ENCODE measurements at regions not wholly inside any gene's neighbourhood (a gene's known extent, or its start where the extent isn't known, plus 50 kb on each side); places are given as distances from the start of the nearest gene placed in this dataset.

DNA sequence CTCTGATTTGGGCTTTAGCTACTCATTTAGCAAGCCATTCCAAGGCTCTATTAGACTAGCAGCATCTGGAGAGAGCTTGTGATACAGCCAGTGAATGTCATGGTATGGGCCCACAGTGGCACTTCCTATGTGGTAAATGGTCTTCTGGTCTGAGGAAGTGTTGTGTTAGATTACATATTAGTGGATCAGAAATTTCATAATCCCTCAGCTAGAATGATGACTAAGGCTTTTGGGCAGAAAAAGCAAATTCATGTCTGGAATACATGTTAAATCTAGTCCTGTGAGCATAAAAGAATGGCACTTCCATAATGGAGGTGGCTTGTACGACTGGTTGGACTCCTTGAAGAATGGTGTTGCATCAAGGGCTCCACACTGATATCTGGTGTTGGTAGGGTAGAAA, 436.8 kb upstream of the CWC22 start:
- peak; percentile 83 to 87 for DNase-seq

GRCh38 chr2:180442860-180443644, 436.0 kb upstream of the CWC22 start:
- peak in 1 of 2 experiments; percentile 14 for DNase-seq

DNA sequence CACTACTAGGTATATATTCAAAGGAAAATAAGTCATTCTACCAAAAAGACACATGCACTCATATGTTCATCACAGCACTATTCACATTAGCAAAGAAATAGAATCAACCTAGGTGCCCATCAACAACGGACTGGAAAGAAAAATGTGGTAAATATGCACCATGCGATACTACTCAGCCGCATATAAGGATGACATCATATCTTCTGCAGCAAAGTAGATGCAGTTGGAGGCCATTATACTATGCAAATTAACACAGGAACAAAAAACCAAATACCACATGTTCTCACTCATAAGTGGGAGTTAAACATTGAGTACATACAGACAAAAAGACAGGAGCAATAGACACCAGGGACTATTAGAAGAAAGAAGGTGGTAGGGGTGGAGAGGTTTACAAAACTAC, 412.1 kb upstream of the CWC22 start:
- no peak for DNase-seq

DNA sequence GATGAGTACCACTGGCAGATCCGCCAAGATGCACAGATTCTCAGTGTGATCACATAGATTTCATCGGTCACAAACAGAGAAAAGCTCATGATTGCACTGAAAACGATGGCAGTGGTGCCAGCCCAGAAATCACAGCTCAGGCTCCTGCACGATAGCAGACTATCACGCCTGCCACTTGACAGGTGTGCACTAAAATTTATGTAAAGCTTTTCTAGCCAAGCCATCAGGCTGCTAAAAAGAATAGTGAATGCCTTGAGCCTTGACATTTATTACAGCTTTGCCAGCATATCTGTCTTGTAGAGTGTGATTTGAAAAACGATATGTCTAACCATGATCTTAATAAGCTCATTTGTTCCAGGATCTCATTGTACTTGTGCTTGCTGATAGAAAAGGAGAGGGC, 409.5 kb upstream of the CWC22 start:
- DNase-seq, result no peak

- DNase-seq, result no peak
Observed at GRCh38 chr2:180413336-180413735, 406.2 kb upstream of the CWC22 start.

DNA sequence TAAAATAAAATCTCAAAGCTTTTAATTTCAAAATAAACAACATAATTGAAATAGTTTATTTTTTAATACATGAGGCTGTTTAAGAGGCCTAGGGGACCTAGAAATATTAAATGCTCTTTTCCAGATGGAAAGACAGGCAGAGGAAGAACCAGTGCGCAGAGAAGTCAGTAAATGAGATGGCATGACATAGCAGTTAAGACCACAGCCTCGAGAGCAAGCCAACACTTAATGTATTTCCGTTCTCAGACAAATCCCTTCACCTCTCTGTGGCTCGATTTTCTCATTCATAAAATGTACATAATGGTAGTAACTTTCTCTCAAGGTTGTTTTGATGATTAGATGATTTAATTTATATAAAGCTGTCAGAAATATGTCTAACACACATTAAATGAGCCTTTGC, 405.1 kb upstream of the CWC22 start:
- no peak for DNase-seq

DNA sequence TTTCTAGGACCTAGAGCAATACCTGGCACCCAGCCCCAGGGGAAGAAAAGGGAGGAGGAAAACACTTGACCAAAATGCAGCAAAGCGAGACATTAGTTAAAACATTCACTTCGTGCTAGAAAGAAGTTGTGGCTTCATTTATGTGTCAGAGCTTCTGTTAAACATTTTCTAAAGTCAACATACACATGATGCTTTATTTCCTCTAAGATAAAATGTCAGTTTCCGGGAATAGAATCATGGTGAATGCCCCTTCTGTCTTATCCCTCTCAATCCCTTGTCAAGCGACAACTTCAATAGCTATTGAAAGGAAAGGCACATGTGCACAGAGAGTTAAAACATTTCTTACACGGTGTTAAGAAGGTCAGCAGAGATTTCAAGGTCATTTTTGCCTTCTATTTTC, 404.6 kb upstream of the CWC22 start:
- no peak for DNase-seq

GRCh38 chr2:180406687-180407086, 399.6 kb upstream of the CWC22 start:
- no peak for DNase-seq

DNA sequence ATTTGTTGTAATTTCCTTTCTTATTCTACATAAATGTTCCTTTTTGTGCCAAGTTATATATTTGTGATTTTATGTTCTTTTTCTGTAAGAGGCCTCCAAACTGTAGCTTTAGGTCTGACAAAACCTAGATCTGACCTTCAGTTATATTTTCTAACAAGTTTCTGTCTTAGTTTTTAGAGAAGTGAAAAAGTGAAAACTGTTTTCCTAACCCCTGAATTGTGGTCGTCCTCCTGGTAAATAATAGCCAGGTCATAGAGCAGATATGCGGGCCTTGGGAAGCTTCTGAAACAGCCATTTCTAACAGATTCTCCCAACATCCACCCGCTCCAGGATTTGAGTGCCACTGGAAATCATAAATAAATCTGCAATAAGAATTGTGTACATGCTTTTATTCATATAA, 398.4 kb upstream of the CWC22 start:
- DNase-seq, result no peak

DNA sequence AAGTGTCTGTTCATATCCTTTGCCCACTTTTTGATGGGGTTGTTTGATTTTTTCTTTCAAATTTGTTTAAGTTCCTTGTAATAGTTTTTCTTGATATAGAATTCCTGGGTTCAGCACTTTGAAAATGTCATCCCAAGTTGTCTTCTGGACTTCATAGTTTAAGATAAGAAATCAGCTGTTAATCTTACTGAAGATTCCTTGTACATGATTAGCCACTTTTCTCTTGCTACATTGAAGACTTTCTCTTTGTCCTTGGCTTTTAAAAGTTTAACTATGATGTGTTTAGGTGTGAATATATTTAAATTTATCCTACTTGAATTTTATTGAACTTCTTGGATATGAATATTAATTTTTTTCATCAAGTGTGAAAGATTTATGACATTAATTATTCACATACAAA, 387.2 kb upstream of the CWC22 start:
- no peak for DNase-seq

- no peak for DNase-seq
Observed at GRCh38 chr2:180385601-180386201, 378.6 kb upstream of the CWC22 start.

DNA sequence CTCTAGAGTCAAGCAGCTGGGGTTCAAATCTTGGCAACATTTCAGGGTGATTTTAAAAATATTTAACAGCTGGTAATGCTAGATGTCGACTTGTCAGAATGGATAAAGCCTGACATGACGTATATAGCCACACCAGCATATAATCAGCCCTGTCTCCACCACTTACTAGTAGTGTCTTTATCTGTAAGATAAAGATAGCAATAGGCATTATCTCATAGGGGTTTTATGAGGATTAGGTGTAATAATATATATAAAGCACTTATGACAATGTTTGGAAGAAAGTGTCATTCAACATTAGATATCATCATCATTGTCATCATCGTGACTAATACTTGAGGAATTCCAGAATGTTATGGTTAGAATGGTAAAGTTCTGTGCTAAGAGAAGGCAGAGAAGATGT, 369.0 kb upstream of the CWC22 start:
- DNase-seq, result no peak

DNA sequence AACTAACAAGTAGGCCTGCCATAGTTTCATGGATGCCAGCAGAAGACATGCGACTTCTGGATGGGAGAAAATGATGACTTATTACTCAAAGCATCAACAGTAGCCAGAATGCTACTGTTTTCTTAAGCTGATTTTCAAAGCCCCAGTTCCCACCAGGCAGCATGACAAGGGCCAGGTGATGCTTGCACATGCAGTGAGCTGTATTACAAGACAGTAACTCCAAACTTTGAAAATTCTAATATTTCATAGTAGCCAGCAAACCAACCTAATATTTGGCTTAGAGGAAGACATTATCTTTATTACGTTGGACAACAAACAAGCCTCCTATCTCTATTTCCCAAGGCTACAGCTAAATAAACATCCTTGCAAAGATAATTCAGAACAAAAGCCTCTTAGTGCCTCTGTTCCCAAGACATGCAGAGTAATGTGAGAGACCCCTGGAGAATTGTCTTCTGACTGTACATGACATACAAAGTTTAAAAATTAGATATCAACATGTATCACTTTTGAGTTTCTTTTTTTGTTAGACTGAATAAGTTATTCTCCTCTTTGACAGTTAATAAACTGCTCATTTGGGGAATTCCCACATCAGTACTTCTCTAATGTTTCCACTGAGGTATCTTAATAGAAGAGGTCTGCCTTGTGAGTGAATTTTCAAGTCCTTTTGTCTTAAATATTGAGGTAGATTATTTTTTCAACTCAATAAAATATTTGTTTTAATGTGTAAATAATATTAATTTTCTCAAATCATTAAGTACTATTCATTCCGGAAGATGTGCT, 367.6 kb upstream of the CWC22 start:
- DNase-seq, result no peak

- DNase-seq, result no peak
Observed at GRCh38 chr2:180370511-180371205, 363.6 kb upstream of the CWC22 start.

- no peak for DNase-seq
Observed at GRCh38 chr2:180368881-180369280, 361.8 kb upstream of the CWC22 start.

DNA sequence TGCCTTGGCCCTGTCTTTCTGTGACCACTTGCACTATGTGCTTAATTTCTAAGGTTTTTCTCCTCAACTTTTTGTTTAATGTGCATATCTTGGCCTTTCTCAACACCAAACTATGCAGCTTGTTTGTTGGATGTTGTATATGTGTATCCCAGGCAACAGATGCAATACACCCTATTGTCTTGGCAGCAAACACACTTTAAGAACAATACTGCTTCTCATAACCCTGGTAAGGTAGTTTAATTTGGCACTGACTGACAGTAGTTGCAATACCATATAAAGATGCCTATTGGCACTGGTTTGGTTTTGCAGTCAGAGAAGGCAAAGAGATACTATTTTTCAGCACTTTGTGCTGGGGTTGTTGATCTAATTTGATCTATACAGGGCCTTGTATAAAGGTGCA, 360.7 kb upstream of the CWC22 start:
- no peak for DNase-seq

GRCh38 chr2:180366481-180366880, 359.4 kb upstream of the CWC22 start:
- no peak for DNase-seq

- DNase-seq, result no peak
Observed at GRCh38 chr2:180364719-180365118, 357.6 kb upstream of the CWC22 start.

DNA sequence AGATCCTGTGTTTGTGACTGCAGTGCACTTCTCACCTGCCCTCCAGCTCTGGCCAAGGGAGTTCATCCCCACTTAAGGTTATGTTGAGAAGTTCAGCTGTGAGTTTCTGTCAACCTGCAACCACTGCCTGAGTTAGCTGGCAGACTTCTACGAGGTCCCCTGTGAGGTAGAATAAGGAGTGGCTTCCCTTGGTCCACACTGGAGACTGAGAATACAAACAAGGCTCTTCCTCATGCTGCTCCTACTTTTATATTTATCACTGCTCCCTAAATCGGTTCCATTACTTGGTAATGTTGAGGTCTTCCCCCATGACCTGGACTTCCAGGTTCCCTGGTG, 353.2 kb upstream of the CWC22 start:
- DNase-seq, result no peak

DNA sequence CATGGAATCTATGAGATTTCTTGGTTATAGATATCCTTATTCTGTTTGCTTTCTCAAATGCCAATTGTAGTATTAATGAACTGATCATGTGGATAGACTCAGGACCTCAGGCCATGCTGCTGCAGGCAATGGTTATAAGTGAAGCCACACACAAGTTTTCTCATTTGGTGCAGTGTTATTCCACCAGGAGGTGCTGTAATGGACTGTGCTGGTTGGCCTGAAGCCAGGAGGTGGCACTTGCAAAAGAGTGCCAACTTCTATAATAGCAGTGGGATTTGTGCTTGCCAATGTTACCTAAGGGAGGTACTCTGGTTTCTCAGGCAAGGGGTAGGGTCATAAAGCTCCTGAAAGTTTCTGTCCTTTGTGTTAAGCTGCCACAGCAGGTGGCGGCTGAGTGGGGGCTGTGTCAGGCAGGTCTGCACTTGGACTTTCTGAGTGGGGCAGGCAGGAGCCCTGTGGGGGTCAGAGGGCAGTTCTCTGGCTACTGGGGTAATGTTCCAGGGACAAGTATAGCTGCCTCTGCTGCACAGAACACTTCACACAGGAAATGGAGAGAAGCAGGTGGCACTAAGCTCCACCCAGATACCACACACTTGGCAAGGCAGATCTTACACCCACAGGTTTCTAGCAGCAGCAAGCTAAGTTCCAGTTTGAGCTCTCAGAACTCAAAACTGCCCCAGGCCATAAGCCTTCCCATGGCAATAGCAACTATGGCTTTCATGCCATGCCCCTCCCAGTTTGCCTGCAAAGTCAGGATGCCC, 352.6 kb upstream of the CWC22 start:
- no peak for DNase-seq

GRCh38 chr2:180358458-180358857, 351.4 kb upstream of the CWC22 start:
- DNase-seq, result no peak

DNA sequence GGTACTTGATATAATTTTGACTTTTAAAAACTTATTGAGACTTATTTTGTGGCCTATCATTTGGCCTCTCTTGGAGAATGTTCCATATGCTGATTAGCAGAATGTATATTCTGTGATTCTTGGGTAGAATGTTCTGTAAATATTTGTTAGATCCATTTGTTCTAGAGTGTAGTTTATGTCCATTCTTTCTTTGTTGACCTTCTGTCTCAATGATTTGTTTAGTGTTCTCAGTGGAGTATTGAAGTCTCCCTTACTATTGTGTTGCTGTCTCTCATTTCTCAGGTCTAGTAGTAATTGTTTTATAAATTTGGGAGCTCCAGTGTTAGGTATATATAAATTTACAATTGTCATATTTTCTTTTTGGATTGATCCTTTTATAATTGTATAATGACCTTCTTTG, 349.6 kb upstream of the CWC22 start:
- no peak for DNase-seq

GRCh38 chr2:180352620-180353019, 345.5 kb upstream of the CWC22 start:
- DNase-seq, result no peak
